T47D (cell line): ENCODE measurements at regions not wholly inside any gene's neighbourhood (a gene's known extent, or its start where the extent isn't known, plus 50 kb on each side); places are given as distances from the start of the nearest gene placed in this dataset.
A peak's percentile ranks its signal among the peaks of the same experiment; 100 is the strongest.

Source experiments
- DNase-seq, 2 experiments: peaks; one replicate each; pipeline versions ENCODE4 v3.0.0 to v3.0.0-alpha.2; 2011 to 2012; ENCODE audit warnings: low read depth in 1 of 2, low spot score in 1 of 2
- JUND ChIP-seq: IDR thresholded peaks from 2 replicates; pipeline ENCODE4 v1.6.1; 2012; ENCODE audit warnings: low read depth
- in situ Hi-C: cut with HindIII; loops from 2 replicates; pipeline ENCODE4 v1.10.0; 2016; ENCODE audit warnings: low sequenced_read_pairs, low pct_unique_long_range_greater_than_20kb

- in situ Hi-C loops: no loop called here
- TF ChIP-seq JUND: 0 out of 2 replicates have a peak, but pooled peaks have one; percentile 29
- DNase-seq: peak in 1 of 2 experiments; percentile 38
Observed at GRCh38 chr3:3707858-3708768, 91.1 kb upstream of the LRRN1 start.

GRCh38 chr3:3705090-3705775, 94.0 kb upstream of the LRRN1 start:
- in situ Hi-C loops: no loop called here
- no peak for TF ChIP-seq JUND
- no peak for DNase-seq

GRCh38 chr3:3701949-3702348, 97.3 kb upstream of the LRRN1 start:
- DNase-seq: no peak
- in situ Hi-C loops: no loop called here
- TF ChIP-seq JUND: no peak

- DNase-seq: no peak
- TF ChIP-seq JUND: no peak
- in situ Hi-C loops: no loop called here
Observed at GRCh38 chr3:3699816-3700633, 99.2 kb upstream of the LRRN1 start.

GRCh38 chr3:3699407-3699806, 99.8 kb upstream of the LRRN1 start:
- no peak for TF ChIP-seq JUND
- no peak for DNase-seq
- in situ Hi-C loops: no loop called here

- no peak for DNase-seq
Observed at GRCh38 chr3:3696345-3696744, 102.9 kb upstream of the LRRN1 start.

GRCh38 chr3:3693593-3693992, 105.6 kb upstream of the LRRN1 start:
- TF ChIP-seq JUND: no peak
- no peak for DNase-seq
- in situ Hi-C loops: no loop called here

More at GRCh38 chr3:3696345-3696744, 102.9 kb upstream of the LRRN1 start:
- in situ Hi-C loops: no loop called here
- TF ChIP-seq JUND: no peak

GRCh38 chr3:3689601-3690375, 109.4 kb upstream of the LRRN1 start:
- in situ Hi-C loops: no loop called here
- no peak for DNase-seq
- no peak for TF ChIP-seq JUND

GRCh38 chr3:3686907-3687648, 112.2 kb upstream of the LRRN1 start:
- in situ Hi-C loops: no loop called here
- TF ChIP-seq JUND: no peak
- no peak for DNase-seq

- DNase-seq: no peak
- in situ Hi-C loops: no loop called here
- TF ChIP-seq JUND: no peak
Observed at GRCh38 chr3:3685721-3686120, 113.5 kb upstream of the LRRN1 start.

- in situ Hi-C loops: no loop called here
- TF ChIP-seq JUND: no peak
- no peak for DNase-seq
Observed at GRCh38 chr3:3683261-3683660, 116.0 kb upstream of the LRRN1 start.
